Activated CD4-positive, alpha-beta T cell treated with anti-CD3 and anti-CD28 coated beads, Interleukin-2, amount 50 U/mL, for 24 hours (primary cell): ENCODE measurements at regions not wholly inside any gene's neighbourhood (a gene's known extent, or its start where the extent isn't known, plus 50 kb on each side); places are given as distances from the start of the nearest gene placed in this dataset.

Source experiments
- DNase-seq, 2 donors: peaks; one replicate each; pipeline ENCODE4 v3.0.0-alpha.2; 2020; ENCODE audit warnings: low read depth in 1 of 2, low spot score in 1 of 2

GRCh38 chr3:72245183-72245811 lies 460.3 kb upstream of the PROK2 start:
- DNase-seq, result no peak

- no peak for DNase-seq
Observed at GRCh38 chr3:72244396-72244795, 459.4 kb upstream of the PROK2 start.

GRCh38 chr3:72242326-72242725 lies 457.4 kb upstream of the PROK2 start:
- no peak for DNase-seq

GRCh38 chr3:72241525-72241924 lies 456.6 kb upstream of the PROK2 start:
- no peak for DNase-seq

GRCh38 chr3:72240531-72240930 lies 455.6 kb upstream of the PROK2 start:
- no peak for DNase-seq

GRCh38 chr3:72238801-72239200 lies 453.9 kb upstream of the PROK2 start:
- DNase-seq, result no peak

GRCh38 chr3:72238010-72238691 lies 453.2 kb upstream of the PROK2 start:
- DNase-seq, result no peak

- DNase-seq, result no peak
Observed at GRCh38 chr3:72237679-72238009, 452.7 kb upstream of the PROK2 start.

- no peak for DNase-seq
Observed at GRCh38 chr3:72234391-72234790, 449.4 kb upstream of the PROK2 start.

GRCh38 chr3:72233571-72233970 lies 448.6 kb upstream of the PROK2 start:
- DNase-seq, result no peak

GRCh38 chr3:72232777-72233176 lies 447.8 kb upstream of the PROK2 start:
- DNase-seq, result no peak

- no peak for DNase-seq
Observed at GRCh38 chr3:72232331-72232730, 447.4 kb upstream of the PROK2 start.

GRCh38 chr3:72231439-72232196 lies 446.7 kb upstream of the PROK2 start:
- DNase-seq, result no peak

- no peak for DNase-seq
Observed at GRCh38 chr3:72230774-72231379, 445.9 kb upstream of the PROK2 start.

- no peak for DNase-seq
Observed at GRCh38 chr3:72229952-72230351, 445.0 kb upstream of the PROK2 start.

GRCh38 chr3:72227486-72228070 lies 442.6 kb upstream of the PROK2 start:
- no peak for DNase-seq

- no peak for DNase-seq
Observed at GRCh38 chr3:72224804-72225509, 440.0 kb upstream of the PROK2 start.

GRCh38 chr3:72223628-72224027 lies 438.7 kb upstream of the PROK2 start:
- DNase-seq, result no peak

GRCh38 chr3:72223116-72223515 lies 438.2 kb upstream of the PROK2 start:
- no peak for DNase-seq

GRCh38 chr3:72222410-72222809 lies 437.5 kb upstream of the PROK2 start:
- no peak for DNase-seq

GRCh38 chr3:72220946-72221345 lies 436.0 kb upstream of the PROK2 start:
- no peak for DNase-seq
